ENCODE measurements at regions not wholly inside any gene's neighbourhood (a gene's known extent, or its start where the extent isn't known, plus 50 kb on each side); places are given as distances from the start of the nearest gene placed in this dataset.

DNA sequence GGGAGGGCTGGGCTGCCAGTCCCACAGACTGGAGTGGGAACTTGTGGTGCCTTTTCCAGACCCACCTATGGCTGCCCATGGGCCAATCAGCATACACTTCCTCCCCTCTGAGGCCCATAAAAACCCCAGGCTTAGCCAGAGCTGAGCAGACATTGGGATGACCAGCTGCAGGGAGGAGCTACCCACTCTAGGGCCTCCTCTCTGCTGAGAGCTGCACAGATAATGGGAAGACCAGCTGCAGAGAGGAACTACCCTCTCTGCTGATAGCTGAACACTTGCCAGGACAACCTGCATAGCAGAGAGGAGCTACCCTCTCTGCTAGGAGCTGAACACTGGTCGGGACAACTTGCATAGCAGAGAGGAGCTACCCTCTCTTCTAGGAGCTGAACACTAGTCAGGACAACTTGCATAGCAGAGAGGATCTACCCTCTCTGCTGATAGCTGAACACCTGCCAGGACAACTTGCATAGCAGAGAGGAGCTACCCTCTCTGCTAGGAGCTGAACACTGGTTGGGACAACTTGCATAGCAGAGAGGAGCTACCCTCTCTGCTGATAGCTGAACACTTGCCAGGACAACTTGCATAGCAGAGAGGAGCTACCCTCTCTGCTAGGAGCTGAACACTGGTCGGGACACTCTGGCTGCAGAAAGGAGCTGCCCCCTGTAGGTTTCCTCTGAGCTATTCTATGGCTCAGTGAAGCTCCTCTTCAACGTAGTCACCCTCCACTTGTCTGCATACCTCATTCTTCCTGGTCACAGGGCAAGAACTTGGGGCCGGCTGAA lies 88.3 kb upstream of the CACUL1 start:
- H3K27ac ChIP-seq (replicated peaks in 1 of 4): no peak overlapping the region
- no peak overlapping the region for H3K4me3 ChIP-seq
- no peak for DNase-seq (ENCODE audit: extremely low spot score)
- H3K4me1 ChIP-seq: peaks cover 0 to 7% (median 0%) of the 10 kb centered on the region in 4 donors
- TF ChIP-seq POLR2A (IDR thresholded peaks at IDR 0.05; ENCODE audit: low read depth) (no peak), CTCF (IDR thresholded peaks at IDR 0.05) (no peak), EP300 (IDR thresholded peaks at IDR 0.05) (no peak), POLR2AphosphoS5 (IDR thresholded peaks at IDR 0.05) (no peak)
- no peaks in the 10 kb centered on the region for H3K9me3 ChIP-seq
- H3K27me3 ChIP-seq: no peaks in the 10 kb centered on the region
- WGBS: 49% methylated on average over 4 of the region's 4 CpGs
- H3K36me3 ChIP-seq: no peaks in the 10 kb centered on the region
- intact Hi-C loops (cut with DNase I): no loop called here

- TF ChIP-seq EP300 (IDR thresholded peaks at IDR 0.05) (no peak), POLR2A (IDR thresholded peaks at IDR 0.05; ENCODE audit: low read depth) (no peak), POLR2AphosphoS5 (IDR thresholded peaks at IDR 0.05) (no peak), CTCF (IDR thresholded peaks at IDR 0.05) (no peak)
- no peaks in the 10 kb centered on the region for H3K9me3 ChIP-seq
- WGBS: 91% methylated on average over 5 of the region's 7 CpGs
These were observed 89.0 kb upstream of the CACUL1 start for GRCh38 chr10:118843647-118844265.

GRCh38 chr10:118844731-118845521 lies 90.2 kb upstream of the CACUL1 start:
- WGBS: 77% methylated on average over 6 of the region's 6 CpGs
- TF ChIP-seq POLR2A (IDR thresholded peaks at IDR 0.05; ENCODE audit: low read depth): no peak
- no peak for TF ChIP-seq POLR2AphosphoS5 (IDR thresholded peaks at IDR 0.05)
- TF ChIP-seq CTCF (IDR thresholded peaks at IDR 0.05): no peak
- TF ChIP-seq EP300 (IDR thresholded peaks at IDR 0.05): no peak
- H3K27ac ChIP-seq (replicated peaks in 1 of 4): no peak overlapping the region
- H3K4me1 ChIP-seq: peaks cover 0 to 7% (median 0%) of the 10 kb centered on the region in 4 donors
- H3K27me3 ChIP-seq: no peaks in the 10 kb centered on the region
- DNase-seq (ENCODE audit: extremely low spot score): no peak
- H3K9me3 ChIP-seq: no peaks in the 10 kb centered on the region
- H3K36me3 ChIP-seq: no peaks in the 10 kb centered on the region
- intact Hi-C loops (cut with DNase I): no loop called here
- H3K4me3 ChIP-seq: no peak overlapping the region

More at GRCh38 chr10:118843647-118844265, 89.0 kb upstream of the CACUL1 start:
- intact Hi-C loops (cut with DNase I): no loop called here
- Histone ChIP-seq H3K27me3 (no peaks in the 10 kb centered on the region), H3K4me3 (no peak overlapping the region), H3K27ac (replicated peaks in 1 of 4) (no peak overlapping the region), H3K4me1 (peaks cover 0 to 7% (median 0%) of the 10 kb centered on the region in 4 donors), H3K36me3 (no peaks in the 10 kb centered on the region)
- no peak for DNase-seq (ENCODE audit: extremely low spot score)

GRCh38 chr10:118845776-118846175 lies 91.0 kb upstream of the CACUL1 start:
- Histone ChIP-seq H3K4me1 (peaks cover 0 to 7% (median 0%) of the 10 kb centered on the region in 4 donors), H3K27me3 (no peaks in the 10 kb centered on the region), H3K9me3 (no peaks in the 10 kb centered on the region), H3K27ac (replicated peaks in 1 of 4) (no peak overlapping the region), H3K36me3 (no peaks in the 10 kb centered on the region), H3K4me3 (no peak overlapping the region)
- intact Hi-C loops (cut with DNase I): no loop called here
- 100% methylated on average over 2 of the region's 2 CpGs for WGBS
- no peak for DNase-seq (ENCODE audit: extremely low spot score)
- no peak for TF ChIP-seq POLR2AphosphoS5 (IDR thresholded peaks at IDR 0.05)
- no peak for TF ChIP-seq EP300 (IDR thresholded peaks at IDR 0.05)
- no peak for TF ChIP-seq POLR2A (IDR thresholded peaks at IDR 0.05; ENCODE audit: low read depth)
- TF ChIP-seq CTCF (IDR thresholded peaks at IDR 0.05): no peak
